MM.1S (cell line): ENCODE measurements at regions not wholly inside any gene's neighbourhood (a gene's known extent, or its start where the extent isn't known, plus 50 kb on each side); places are given as distances from the start of the nearest gene placed in this dataset.

ENCODE experiments used
- DNase-seq: peaks from one replicate; pipeline ENCODE4 v3.0.0-alpha.2; 2015
- H2AFZ ChIP-seq: fragments of 300-600 bp; sonication (generic); 2 replicates; pipeline ENCODE4 v1.6.0; 2016; ENCODE audit warnings: antibody characterized with exemption, low read length
- H3F3A ChIP-seq: fragments of 300-600 bp; sonication (generic); 2 replicates; pipeline ENCODE4 v1.6.1; 2016; ENCODE audit warnings: mild to moderate bottlenecking, antibody characterized with exemption, low read length, moderate library complexity, mixed read lengths; ENCODE audit not compliant: insufficient read depth
- H3K27ac ChIP-seq: fragments of 300-600 bp; sonication (generic); 2 replicates; pipeline ENCODE4 v1.5.1; 2016; ENCODE audit warnings: mild to moderate bottlenecking, low read length
- H3K27me3 ChIP-seq: fragments of 300-600 bp; sonication (generic); replicated peaks from 2 replicates; pipeline ENCODE4 v1.6.0; 2016; ENCODE audit warnings: low read length; ENCODE audit not compliant: insufficient read depth
- H3K36me3 ChIP-seq: fragments of 300-600 bp; sonication (generic); replicated peaks from 2 replicates; pipeline ENCODE4 v1.6.1; 2016; ENCODE audit warnings: mild to moderate bottlenecking, low read length, mixed read lengths; ENCODE audit not compliant: insufficient read depth
- H3K4me1 ChIP-seq: fragments of 300-600 bp; sonication (generic); 2 replicates; pipeline ENCODE4 v1.6.1; 2016; ENCODE audit warnings: low read length, mixed read lengths
- H3K4me2 ChIP-seq: fragments of 300-600 bp; sonication (generic); 2 replicates; pipeline ENCODE4 v1.6.0; 2016; ENCODE audit warnings: low read depth, low read length
- H3K4me3 ChIP-seq: fragments of 300-600 bp; sonication (generic); 2 replicates; pipeline ENCODE4 v1.5.1; 2016; ENCODE audit warnings: low read length, mixed read lengths
- H3K79me2 ChIP-seq: fragments of 300-600 bp; sonication (generic); 2 replicates; pipeline ENCODE4 v1.6.1; 2016; ENCODE audit warnings: mixed run types, low read length, mixed read lengths
- H3K9ac ChIP-seq: fragments of 300-600 bp; sonication (generic); 2 replicates; pipeline ENCODE4 v1.6.1; 2016; ENCODE audit warnings: low read length, mixed read lengths
- H3K9me2 ChIP-seq: fragments of 300-600 bp; sonication (generic); replicated peaks from 2 replicates; pipeline ENCODE4 v1.6.1; 2016; ENCODE audit warnings: mild to moderate bottlenecking, low read length, mixed read lengths; ENCODE audit not compliant: insufficient read depth
- H3K9me3 ChIP-seq: fragments of 300-600 bp; sonication (generic); replicated peaks from 2 replicates; pipeline ENCODE4 v1.6.1; 2016; ENCODE audit warnings: mild to moderate bottlenecking, low read length, mixed read lengths; ENCODE audit not compliant: insufficient read depth
- H4K20me1 ChIP-seq: fragments of 300-600 bp; sonication (generic); 2 replicates; pipeline ENCODE4 v1.6.1; 2016; ENCODE audit warnings: mild to moderate bottlenecking, low read length, moderate library complexity, mixed read lengths; ENCODE audit not compliant: insufficient read depth
- CTCF ChIP-seq: fragments of 300-600 bp; sonication (generic); IDR thresholded peaks from 2 replicates; pipeline ENCODE4 v1.5.1; 2016; ENCODE audit warnings: antibody characterized with exemption, low read length, mixed read lengths
- EZH2 ChIP-seq: fragments of 300-600 bp; sonication (generic); optimal IDR thresholded peaks from 2 replicates; pipeline ENCODE3; 2017; ENCODE audit warnings: low read depth, mild to moderate bottlenecking, antibody characterized with exemption, low read length, mixed read lengths
- EZH2phosphoT487 ChIP-seq: fragments of 300-600 bp; sonication (generic); IDR thresholded peaks from 2 replicates; pipeline ENCODE4 v1.6.1; 2018; ENCODE audit warnings: antibody characterized with exemption, low read length

GRCh38 chr4:154958621-154959358 is 177.7 kb downstream of the RBM46 start:
- DNase-seq: no peak
- Histone ChIP-seq H3K9me2 (no peaks in the 10 kb centered on the region), H3K79me2 (no peaks in the 10 kb centered on the region), H3F3A (no peaks in the 10 kb centered on the region), H3K9ac (no peak overlapping the region), H3K27me3 (no peaks in the 10 kb centered on the region), H3K4me1 (no peaks in the 10 kb centered on the region), H2AFZ (no peak overlapping the region), H3K4me2 (no peak overlapping the region), H3K36me3 (no peaks in the 10 kb centered on the region), H4K20me1 (no peaks in the 10 kb centered on the region), H3K4me3 (no peak overlapping the region), H3K9me3 (no peaks in the 10 kb centered on the region), H3K27ac (no peak overlapping the region)
- TF ChIP-seq EZH2phosphoT487 (no peak), CTCF (no peak), EZH2 (no peak)

GRCh38 chr4:154959756-154960155 is 178.7 kb downstream of the RBM46 start:
- H3K36me3 ChIP-seq: no peaks in the 10 kb centered on the region
- H3K9me2 ChIP-seq: no peaks in the 10 kb centered on the region
- no peaks in the 10 kb centered on the region for H3K4me1 ChIP-seq
- no peaks in the 10 kb centered on the region for H4K20me1 ChIP-seq
- H3K27me3 ChIP-seq: no peaks in the 10 kb centered on the region
- no peak overlapping the region for H3K4me3 ChIP-seq
- H3K4me2 ChIP-seq: no peak overlapping the region
- no peak overlapping the region for H3K27ac ChIP-seq
- no peak for TF ChIP-seq EZH2
- no peak for TF ChIP-seq EZH2phosphoT487
- TF ChIP-seq CTCF: no peak
- H3K9me3 ChIP-seq: no peaks in the 10 kb centered on the region
- H3K79me2 ChIP-seq: no peaks in the 10 kb centered on the region
- H3F3A ChIP-seq: no peaks in the 10 kb centered on the region
- no peak overlapping the region for H2AFZ ChIP-seq
- DNase-seq: no peak
- H3K9ac ChIP-seq: no peak overlapping the region

GRCh38 chr4:154960476-154960875 is 179.4 kb downstream of the RBM46 start:
- Histone ChIP-seq H3K27me3 (no peaks in the 10 kb centered on the region), H2AFZ (no peak overlapping the region), H3K4me3 (no peak overlapping the region), H3K4me1 (no peaks in the 10 kb centered on the region), H3K9me3 (no peaks in the 10 kb centered on the region), H3K9me2 (no peaks in the 10 kb centered on the region), H3K79me2 (no peaks in the 10 kb centered on the region), H3K36me3 (no peaks in the 10 kb centered on the region), H3K27ac (no peak overlapping the region), H3K9ac (no peak overlapping the region), H4K20me1 (no peaks in the 10 kb centered on the region), H3F3A (no peaks in the 10 kb centered on the region), H3K4me2 (no peak overlapping the region)
- TF ChIP-seq EZH2: no peak
- no peak for TF ChIP-seq CTCF
- no peak for TF ChIP-seq EZH2phosphoT487
- no peak for DNase-seq
